ENCODE measurements at regions not wholly inside any gene's neighbourhood (a gene's known extent, or its start where the extent isn't known, plus 50 kb on each side); places are given as distances from the start of the nearest gene placed in this dataset.

DNA sequence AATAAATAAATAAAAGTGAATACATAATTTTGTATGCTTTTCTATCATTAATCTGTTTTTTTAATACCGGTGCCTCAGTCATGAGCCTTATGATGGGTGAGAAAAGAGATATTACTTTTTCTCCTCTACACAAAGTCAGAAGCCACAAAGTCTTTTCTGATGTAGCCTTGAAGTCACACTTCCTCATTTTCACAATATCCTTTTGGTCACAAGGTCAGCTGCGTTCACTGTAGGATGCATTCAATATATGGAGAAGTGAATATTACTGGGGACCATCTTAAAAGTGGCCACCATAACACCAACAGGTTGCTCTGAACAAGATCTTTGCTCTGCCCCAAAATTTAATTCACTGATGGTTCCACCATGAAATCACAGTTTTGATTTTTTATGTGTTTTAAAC, 83.3 kb upstream of the TNR start:
- WGBS, 2 experiments (ENCODE audit: extremely low coverage in 1 of 2, insufficient coverage in 1 of 2, insufficient read length in 1 of 2, insufficient replicate concordance in 2 of 2, low coverage in 1 of 2, low lambda C conversion rate in 2 of 2, missing lambda C conversion rate in 1 of 2): 98% methylated on average over 2 of the region's 2 CpGs; no CpG with 5 or more reads in 1 of the 2 experiments
- H3K14ac ChIP-seq (ENCODE audit: insufficient read length): no peak overlapping the region
- no peak overlapping the region for H3K27ac ChIP-seq (ENCODE audit: low read depth, low read length)
- no peak overlapping the region for H2BK12ac ChIP-seq (ENCODE audit: low read depth, low read length)
- H4K8ac ChIP-seq (ENCODE audit: extremely low read depth, insufficient read depth, low read length): no peak overlapping the region
- H3K27me3 ChIP-seq (replicated peaks in 1 of 4; ENCODE audit: control insufficient read depth in 3 of 4, extremely low read depth in 1 of 4, insufficient read depth in 3 of 4, low read length in 3 of 4): no peaks in the 10 kb centered on the region
- no peak overlapping the region for H2BK15ac ChIP-seq (ENCODE audit: low read length)
- H3K56ac ChIP-seq (replicated peaks; ENCODE audit: insufficient read length, low read depth, low read length): no peak overlapping the region
- H3K79me1 ChIP-seq (ENCODE audit: low read depth, low read length): no peaks in the 10 kb centered on the region
- no peaks in the 10 kb centered on the region for H3K4me1 ChIP-seq (replicated peaks in 1 of 4; ENCODE audit: control insufficient read depth in 3 of 4, insufficient read depth in 4 of 4, low read length in 3 of 4)
- H4K5ac ChIP-seq (ENCODE audit: insufficient read length, low read depth, low read length): no peak overlapping the region
- peaks cover 0 to 5% of the 10 kb centered on the region in 2 experiments; a peak in 2 of 4 replicates for H3K9me3 ChIP-seq (ENCODE audit: insufficient read depth in 2 of 2, low read depth in 1 of 2, low read length in 1 of 2)
- no peaks in the 10 kb centered on the region for H4K20me1 ChIP-seq (replicated peaks in 1 of 2; ENCODE audit: control insufficient read depth in 1 of 2, insufficient read depth in 2 of 2, low read length in 2 of 2)
- no peak overlapping the region for H2AK5ac ChIP-seq (ENCODE audit: low read depth, low read length)
- POLR2A ChIA-PET (ENCODE audit: partially characterized antibody): no interaction called here
- no peak overlapping the region for H2AFZ ChIP-seq (ENCODE audit: low read length)
- H3K4me3 ChIP-seq (ENCODE audit: extremely low read depth in 1 of 4, insufficient read depth in 2 of 4, low read depth in 3 of 4, low read length in 4 of 4): no peak overlapping the region
- H3K4me2 ChIP-seq (ENCODE audit: insufficient read depth in 1 of 2, low read depth in 2 of 2, low read length in 2 of 2): no peak overlapping the region
- no peak overlapping the region for H3K23ac ChIP-seq (ENCODE audit: insufficient read length)
- H3K4ac ChIP-seq (replicated peaks; ENCODE audit: insufficient read length, low read depth, low read length): no peak overlapping the region
- no peak overlapping the region for H3K18ac ChIP-seq (ENCODE audit: extremely low read depth, low read length)
- CTCF ChIA-PET (ENCODE audit: partially characterized antibody): no interaction called here
- DNase-seq (ENCODE audit: low read depth in 1 of 2, low spot score in 2 of 2) (no peak), FAIRE-seq (no peak)
- no peak overlapping the region for H2BK120ac ChIP-seq (replicated peaks; ENCODE audit: low read depth, low read length)
- H3K36me3 ChIP-seq (ENCODE audit: control insufficient read depth in 2 of 4, insufficient read depth in 4 of 4, low read length in 3 of 4): no peaks in the 10 kb centered on the region
- H3K9ac ChIP-seq (replicated peaks in 1 of 4; ENCODE audit: extremely low read depth in 1 of 4, low read depth in 3 of 4, low read length in 3 of 4): no peak overlapping the region
- no peaks in the 10 kb centered on the region for H3K79me2 ChIP-seq (ENCODE audit: control insufficient read depth in 1 of 2, insufficient read depth in 2 of 2, low read length in 2 of 2)
- no peaks in the 10 kb centered on the region for H3K23me2 ChIP-seq (ENCODE audit: low read depth, low read length)
- H4K91ac ChIP-seq (replicated peaks; ENCODE audit: insufficient read length, low read length): no peak overlapping the region
- no peak overlapping the region for H2BK20ac ChIP-seq (ENCODE audit: low read length)
- H2BK5ac ChIP-seq (ENCODE audit: low read depth, low read length): no peak overlapping the region
- TF ChIP-seq ZNF274 (IDR thresholded peaks at IDR 0.05; ENCODE audit: borderline replicate concordance, extremely low read depth, low read length): no peak
- TF ChIP-seq SP4 (IDR thresholded peaks at IDR 0.05; ENCODE audit: low read length): no peak
- no peak for TF ChIP-seq ASH2L (IDR thresholded peaks at IDR 0.05; ENCODE audit: low read length)
- no peak for TF ChIP-seq SAP30 (IDR thresholded peaks at IDR 0.05; ENCODE audit: insufficient read depth, insufficient replicate concordance, low read length)
- TF ChIP-seq, protein P1, sequence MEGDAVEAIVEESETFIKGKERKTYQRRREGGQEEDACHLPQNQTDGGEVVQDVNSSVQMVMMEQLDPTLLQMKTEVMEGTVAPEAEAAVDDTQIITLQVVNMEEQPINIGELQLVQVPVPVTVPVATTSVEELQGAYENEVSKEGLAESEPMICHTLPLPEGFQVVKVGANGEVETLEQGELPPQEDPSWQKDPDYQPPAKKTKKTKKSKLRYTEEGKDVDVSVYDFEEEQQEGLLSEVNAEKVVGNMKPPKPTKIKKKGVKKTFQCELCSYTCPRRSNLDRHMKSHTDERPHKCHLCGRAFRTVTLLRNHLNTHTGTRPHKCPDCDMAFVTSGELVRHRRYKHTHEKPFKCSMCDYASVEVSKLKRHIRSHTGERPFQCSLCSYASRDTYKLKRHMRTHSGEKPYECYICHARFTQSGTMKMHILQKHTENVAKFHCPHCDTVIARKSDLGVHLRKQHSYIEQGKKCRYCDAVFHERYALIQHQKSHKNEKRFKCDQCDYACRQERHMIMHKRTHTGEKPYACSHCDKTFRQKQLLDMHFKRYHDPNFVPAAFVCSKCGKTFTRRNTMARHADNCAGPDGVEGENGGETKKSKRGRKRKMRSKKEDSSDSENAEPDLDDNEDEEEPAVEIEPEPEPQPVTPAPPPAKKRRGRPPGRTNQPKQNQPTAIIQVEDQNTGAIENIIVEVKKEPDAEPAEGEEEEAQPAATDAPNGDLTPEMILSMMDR (IDR thresholded peaks at IDR 0.05; ENCODE audit: control extremely low read depth in 1 of 3, insufficient read depth in 1 of 3, low read depth in 1 of 3, low read length in 3 of 3): no peak
- TF ChIP-seq BCL11A (IDR thresholded peaks at IDR 0.05; ENCODE audit: low read depth in 2 of 2, low read length in 2 of 2): no peak
